Esophagus (tissue), 2 donors: ENCODE measurements at regions not wholly inside any gene's neighbourhood (a gene's known extent, or its start where the extent isn't known, plus 50 kb on each side); places are given as distances from the start of the nearest gene placed in this dataset.

Experiments used
- H3K27ac ChIP-seq, 2 donors: one replicate each; pipeline ENCODE4 v1.5.1; 2013; ENCODE audit warnings: low read depth in 2 of 2, mild to moderate bottlenecking in 2 of 2, inconsistent platforms in 1 of 2, low read length in 1 of 2, moderate library complexity in 1 of 2
- H3K27me3 ChIP-seq, 2 donors: one replicate each; pipeline ENCODE4 v1.6.1; 2013; ENCODE audit warnings: low read length in 2 of 2, control low read depth in 1 of 2, mild to moderate bottlenecking in 1 of 2; ENCODE audit not compliant: insufficient read depth in 2 of 2, control insufficient read depth in 1 of 2
- H3K36me3 ChIP-seq, 2 donors: one replicate each; pipeline ENCODE4 v1.6.1; 2013; ENCODE audit warnings: low read length in 1 of 2; ENCODE audit not compliant: control insufficient read depth in 2 of 2, insufficient read depth in 2 of 2
- H3K4me1 ChIP-seq, 2 donors: one replicate each; pipeline ENCODE4 v1.6.1; 2013; ENCODE audit warnings: low read length in 1 of 2; ENCODE audit not compliant: control insufficient read depth in 2 of 2, insufficient read depth in 2 of 2
- H3K4me3 ChIP-seq, 2 donors: one replicate each; pipeline ENCODE4 v1.5.1; 2013; ENCODE audit warnings: low read length in 2 of 2, mild to moderate bottlenecking in 2 of 2, low read depth in 1 of 2, moderate library complexity in 1 of 2
- H3K9me3 ChIP-seq, 2 donors: one replicate each; pipeline ENCODE4 v1.6.1; 2013; ENCODE audit warnings: mild to moderate bottlenecking in 2 of 2, low read depth in 1 of 2, low read length in 1 of 2, moderate library complexity in 1 of 2; ENCODE audit not compliant: control insufficient read depth in 2 of 2, insufficient read depth in 1 of 2
- WGBS, 2 donors: extraction: QIAGEN DNeasy Blood & Tissue Kit; methylation state at CpG; one replicate each; pipeline ENCODE4 v1.1.7; 2013; 5-methylcytosine and 5-hydroxymethylcytosine counted together
- donor health status: healthy with polysubstance abuse.
- donor health status: Bipolar disorder and iron deficiency.

DNA sequence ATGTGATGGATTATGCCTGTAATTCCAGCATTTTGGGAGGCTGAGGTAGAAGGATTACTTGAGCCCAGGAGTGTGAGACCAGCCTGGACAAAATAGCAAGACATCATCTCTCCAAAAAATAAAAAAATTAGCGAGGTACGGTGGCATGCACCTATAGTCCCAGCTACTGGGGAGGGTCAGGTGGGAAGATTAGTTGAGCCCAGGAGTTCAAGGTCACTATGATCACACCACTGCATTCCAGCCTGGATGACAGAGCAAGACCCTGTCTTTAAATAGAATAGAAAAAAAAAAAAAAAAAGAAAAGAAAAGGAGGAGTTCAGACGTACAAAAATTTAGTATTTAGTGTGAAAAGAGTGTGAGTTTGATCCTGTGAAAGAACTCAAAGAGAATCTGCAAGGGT is 154.9 kb downstream of the NR4A2 start:
- WGBS, 2 donors = 89 to 91% methylated on average over 3 of the region's 3 CpGs
- Histone ChIP-seq H3K4me3 (no peak overlapping the region), H3K27me3 (no peaks in the 10 kb centered on the region)

GRCh38 chr2:156175946-156176345 is 156.6 kb downstream of the NR4A2 start:
- no peaks in the 10 kb centered on the region for H3K9me3 ChIP-seq
- no peaks in the 10 kb centered on the region for H3K36me3 ChIP-seq
- H3K27me3 ChIP-seq = no peaks in the 10 kb centered on the region
- 81 to 86% methylated on average over 2 of the region's 2 CpGs for WGBS, 2 donors
- no peak overlapping the region for H3K4me3 ChIP-seq
- H3K27ac ChIP-seq = no peak overlapping the region
- H3K4me1 ChIP-seq = no peaks in the 10 kb centered on the region

More for the DNA sequence above, 154.9 kb downstream of the NR4A2 start:
- no peaks in the 10 kb centered on the region for H3K36me3 ChIP-seq
- H3K27ac ChIP-seq = no peak overlapping the region
- no peaks in the 10 kb centered on the region for H3K9me3 ChIP-seq
- H3K4me1 ChIP-seq = no peaks in the 10 kb centered on the region

DNA sequence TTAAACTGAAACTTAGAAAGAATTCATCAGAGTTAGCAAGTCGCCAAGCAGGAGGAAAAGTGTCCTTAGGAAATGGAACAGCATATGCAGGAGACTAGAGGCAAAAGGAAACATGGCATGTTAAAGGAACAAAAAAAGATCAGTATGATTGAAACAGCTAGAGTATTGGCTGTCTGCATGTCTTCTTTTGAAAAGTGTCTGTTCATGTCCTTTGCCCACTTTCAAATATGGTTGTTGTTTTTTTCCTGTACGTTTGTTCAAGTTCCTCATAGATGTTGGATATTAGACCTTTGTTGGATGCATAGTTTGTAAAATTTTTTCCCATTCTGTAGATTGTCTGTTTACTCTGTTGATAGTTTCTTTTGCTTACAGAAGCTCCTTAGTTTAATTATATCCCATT is 161.6 kb downstream of the NR4A2 start:
- Histone ChIP-seq H3K36me3 (no peaks in the 10 kb centered on the region), H3K27me3 (no peaks in the 10 kb centered on the region), H3K27ac (no peak overlapping the region), H3K4me3 (no peak overlapping the region), H3K9me3 (no peaks in the 10 kb centered on the region), H3K4me1 (no peaks in the 10 kb centered on the region)
- WGBS, 2 donors = 46 to 63% methylated on average over 2 of the region's 2 CpGs

DNA sequence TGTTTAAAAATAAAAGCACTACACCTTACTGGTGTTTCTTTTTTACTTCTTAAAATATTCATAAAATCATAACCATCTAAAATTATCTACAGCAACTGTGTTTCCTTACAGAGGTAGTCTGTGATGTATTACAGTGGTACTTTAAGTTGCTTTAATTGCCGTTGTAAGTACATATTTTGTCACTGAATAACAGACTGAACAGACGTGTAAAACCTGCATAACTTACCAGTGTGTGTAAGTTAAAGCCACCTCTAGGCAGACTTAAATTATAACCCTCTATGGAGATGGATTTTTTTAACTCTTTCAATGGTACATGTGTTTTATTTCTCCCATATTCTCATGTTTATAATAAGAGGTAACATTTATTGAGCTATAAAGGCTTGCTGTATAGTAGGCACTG is 166.8 kb downstream of the NR4A2 start:
- H3K4me1 ChIP-seq = no peaks in the 10 kb centered on the region
- no peak overlapping the region for H3K27ac ChIP-seq
- H3K36me3 ChIP-seq = no peaks in the 10 kb centered on the region
- H3K27me3 ChIP-seq = no peaks in the 10 kb centered on the region
- H3K4me3 ChIP-seq = no peak overlapping the region
- H3K9me3 ChIP-seq = no peaks in the 10 kb centered on the region
- WGBS, 2 donors = 46 to 57% methylated on average over 2 of the region's 2 CpGs

GRCh38 chr2:156164091-156164720 is 168.3 kb downstream of the NR4A2 start:
- no peaks in the 10 kb centered on the region for H3K36me3 ChIP-seq
- WGBS, 2 donors = 92 to 94% methylated on average over 7 of the region's 7 CpGs
- H3K9me3 ChIP-seq = no peaks in the 10 kb centered on the region
- H3K27me3 ChIP-seq = no peaks in the 10 kb centered on the region
- no peak overlapping the region for H3K4me3 ChIP-seq
- H3K4me1 ChIP-seq = no peaks in the 10 kb centered on the region
- H3K27ac ChIP-seq = no peak overlapping the region

DNA sequence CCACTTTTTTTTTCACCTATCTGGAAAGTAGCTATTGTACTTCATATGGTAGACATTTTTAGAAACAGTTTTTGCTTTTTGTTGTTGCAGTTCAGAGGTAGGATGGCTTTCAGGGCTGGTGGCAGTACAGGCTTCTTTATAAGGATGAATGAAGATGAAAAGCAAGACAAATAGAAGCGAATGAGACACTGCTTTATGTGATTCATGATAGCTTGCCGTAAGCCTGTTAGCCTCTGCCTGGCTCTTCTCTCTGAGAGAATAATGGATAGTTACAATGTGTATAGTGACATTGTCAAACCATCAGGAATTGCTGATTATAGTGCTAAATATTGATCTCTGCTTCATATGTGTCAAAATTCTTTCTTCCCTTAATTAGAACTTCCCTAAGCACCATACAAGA is 173.7 kb downstream of the NR4A2 start:
- H3K27ac ChIP-seq = no peak overlapping the region
- H3K9me3 ChIP-seq = no peaks in the 10 kb centered on the region
- H3K27me3 ChIP-seq = no peaks in the 10 kb centered on the region
- WGBS, 2 donors = 66 to 76% methylated on average over 2 of the region's 2 CpGs
- no peaks in the 10 kb centered on the region for H3K36me3 ChIP-seq
- no peak overlapping the region for H3K4me3 ChIP-seq
- no peaks in the 10 kb centered on the region for H3K4me1 ChIP-seq

DNA sequence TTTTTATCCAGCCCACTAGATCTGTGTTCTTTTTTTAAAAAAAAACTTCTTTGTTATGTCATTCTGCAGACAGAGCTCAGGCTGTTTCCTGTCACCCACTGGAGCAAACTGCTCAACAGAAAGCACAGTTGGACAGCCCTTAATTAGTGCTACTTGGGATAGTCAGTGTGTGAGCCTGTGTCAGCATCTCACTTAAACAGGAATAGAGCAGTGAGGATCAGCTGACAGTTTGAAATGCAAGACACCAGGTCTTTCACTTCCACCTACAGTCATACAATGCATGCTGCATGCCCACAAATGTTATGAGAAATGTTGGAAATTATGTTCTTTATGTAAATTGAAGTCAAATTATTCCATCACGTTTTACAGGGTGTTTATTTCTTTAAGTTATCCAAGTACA is 174.9 kb downstream of the NR4A2 start:
- no peak overlapping the region for H3K27ac ChIP-seq
- H3K36me3 ChIP-seq = no peaks in the 10 kb centered on the region
- no peak overlapping the region for H3K4me3 ChIP-seq
- WGBS, 2 donors = 48 to 66% methylated on average over 1 of the region's 1 CpG
- no peaks in the 10 kb centered on the region for H3K4me1 ChIP-seq
- no peaks in the 10 kb centered on the region for H3K9me3 ChIP-seq
- H3K27me3 ChIP-seq = no peaks in the 10 kb centered on the region

GRCh38 chr2:156156580-156156979 is 175.9 kb downstream of the NR4A2 start:
- H3K4me3 ChIP-seq = no peak overlapping the region
- no peak overlapping the region for H3K27ac ChIP-seq
- H3K4me1 ChIP-seq = no peaks in the 10 kb centered on the region
- H3K36me3 ChIP-seq = no peaks in the 10 kb centered on the region
- no peaks in the 10 kb centered on the region for H3K9me3 ChIP-seq
- H3K27me3 ChIP-seq = no peaks in the 10 kb centered on the region
- WGBS, 2 donors = 64 to 84% methylated on average over 2 of the region's 2 CpGs

DNA sequence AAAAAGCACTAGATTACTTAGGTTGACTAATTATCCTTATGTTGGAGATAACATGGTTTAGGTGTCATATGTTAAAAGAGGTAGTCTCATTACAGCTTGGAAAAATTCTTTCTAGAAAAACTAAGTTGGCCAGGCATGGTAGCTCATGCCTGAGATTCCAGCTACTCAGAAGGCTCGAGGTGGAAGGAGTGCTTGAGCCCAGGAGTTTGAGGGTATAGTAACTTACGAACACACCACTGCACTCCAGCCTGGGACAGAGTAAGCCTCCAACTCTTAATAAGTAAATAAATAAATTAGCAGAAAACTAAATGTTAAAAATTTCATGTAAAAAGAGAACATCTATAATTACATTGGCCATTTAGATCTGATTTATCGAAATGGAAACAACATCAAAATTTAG is 177.2 kb downstream of the NR4A2 start:
- H3K27ac ChIP-seq = no peak overlapping the region
- H3K4me1 ChIP-seq = no peaks in the 10 kb centered on the region
- WGBS, 2 donors = 88 to 96% methylated on average over 3 of the region's 3 CpGs
- H3K9me3 ChIP-seq = no peaks in the 10 kb centered on the region
- no peaks in the 10 kb centered on the region for H3K27me3 ChIP-seq
- no peaks in the 10 kb centered on the region for H3K36me3 ChIP-seq
- no peak overlapping the region for H3K4me3 ChIP-seq

DNA sequence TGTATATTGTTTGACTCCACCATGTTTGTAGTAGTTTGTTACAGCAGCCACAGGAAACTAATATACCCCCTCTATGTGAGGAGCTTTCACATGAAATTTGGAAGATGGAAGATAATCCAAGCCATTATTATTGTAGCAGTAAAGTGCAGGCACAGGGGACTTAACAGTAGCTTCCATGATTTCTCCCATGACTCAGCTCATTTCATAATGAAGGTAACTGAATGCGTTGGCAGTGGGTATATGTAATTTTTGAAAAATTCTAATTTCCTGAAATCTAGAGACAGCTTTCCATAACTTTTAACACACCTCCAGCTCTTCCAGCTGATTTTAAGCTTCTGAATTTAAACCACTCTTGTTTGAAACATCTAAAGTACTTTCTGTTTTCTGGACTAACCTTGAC is 181.2 kb downstream of the NR4A2 start:
- no peaks in the 10 kb centered on the region for H3K9me3 ChIP-seq
- H3K27me3 ChIP-seq = no peaks in the 10 kb centered on the region
- H3K4me3 ChIP-seq = no peak overlapping the region
- H3K4me1 ChIP-seq = no peaks in the 10 kb centered on the region
- no peaks in the 10 kb centered on the region for H3K36me3 ChIP-seq
- 92 to 97% methylated on average over 1 of the region's 1 CpG for WGBS, 2 donors
- no peak overlapping the region for H3K27ac ChIP-seq
